GM12878 (cell line): ENCODE measurements at regions not wholly inside any gene's neighbourhood (a gene's known extent, or its start where the extent isn't known, plus 50 kb on each side); places are given as distances from the start of the nearest gene placed in this dataset.

ENCODE experiments used
- ATAC-seq: fragments of 200-7000 bp; cut with Tn5 transposase; 3 replicates; pipeline ENCODE4 v1.9.1; 2020; ENCODE audit warnings: mild to moderate bottlenecking, moderate library complexity
- BruUV-seq: library from RNA; stranded (reverse); fragments of 400-500 nt; replicated peaks from 2 replicates; lab custom pipeline; 2021; lab: Mats Ljungman, UMichigan
- CTCF ChIA-PET: fragments of 300-600 bp; sonication (Branson Sonifier 250); formaldehyde crosslinking; extraction: SDS; loops from one replicate; lab custom pipeline; 2021; ENCODE audit warnings: inconsistent platforms; lab: Yijun Ruan, JAX
- POLR2A ChIA-PET: fragments of 350-600 bp; formaldehyde crosslinking; extraction: SDS; loops from one replicate; lab custom pipeline; 2021; ENCODE audit warnings: inconsistent platforms; lab: Charles Lee
- RAD21 ChIA-PET: fragments of 300-600 bp; sonication (Branson Sonifier 250); formaldehyde crosslinking; loops from one replicate; lab custom pipeline; 2023; ENCODE audit warnings: antibody characterized with exemption; ENCODE audit not compliant: unreplicated experiment; lab: Charles Lee
- SMC1A ChIA-PET: fragments of 300-600 bp; sonication (Branson Sonifier 250); formaldehyde crosslinking; loops from one replicate; lab custom pipeline; 2023; ENCODE audit not compliant: unreplicated experiment, uncharacterized antibody; lab: Charles Lee
- DNase-seq: peaks from one replicate; pipeline ENCODE4 v3.0.0-alpha.2; 2011; ENCODE audit warnings: low read depth, low spot score
- FAIRE-seq: peaks from 3 replicates; lab custom pipeline; 2011; peaks lifted over from hg19 to GRCh38; lab: Jason Lieb, UNC
- H2AFZ ChIP-seq: 2 replicates; pipeline ENCODE4 v1.6.0; 2011; ENCODE audit warnings: low read depth, low read length, control low read depth; ENCODE audit not compliant: control insufficient read depth
- H3K27ac ChIP-seq: 2 replicates; pipeline ENCODE4 v1.5.1; 2011; ENCODE audit warnings: control low read depth; ENCODE audit not compliant: control insufficient read depth, insufficient read depth
- H3K27me3 ChIP-seq, 2 experiments: replicated peaks in 1 of 2; 2 replicates each; pipeline versions ENCODE4 v1.6.0 to v1.6.1; 2011; ENCODE audit warnings: low read length in 1 of 2; ENCODE audit not compliant: control insufficient read depth in 2 of 2, insufficient read depth in 2 of 2
- H3K36me3 ChIP-seq, 2 experiments: 2 replicates each; pipeline ENCODE4 v1.5.1; 2011; ENCODE audit warnings: low read length in 1 of 2; ENCODE audit not compliant: control insufficient read depth in 2 of 2, insufficient read depth in 2 of 2
- H3K4me1 ChIP-seq: 2 replicates; pipeline ENCODE4 v1.6.1; 2011; ENCODE audit warnings: mild to moderate bottlenecking, low read length, moderate library complexity, mixed read lengths; ENCODE audit not compliant: control insufficient read depth, insufficient read depth
- H3K4me2 ChIP-seq: 2 replicates; pipeline ENCODE4 v1.6.0; 2011; ENCODE audit warnings: control low read depth; ENCODE audit not compliant: control insufficient read depth, insufficient read depth
- H3K4me3 ChIP-seq: fragments of 200-600 bp; sonication (generic); 2 replicates; pipeline ENCODE4 v1.5.1; 2016
- H3K79me2 ChIP-seq: 2 replicates; pipeline ENCODE4 v1.6.0; 2011; ENCODE audit warnings: low read length; ENCODE audit not compliant: control insufficient read depth, insufficient read depth
- H3K9ac ChIP-seq: 2 replicates; pipeline ENCODE4 v1.8.0; 2011; ENCODE audit warnings: low read length, control low read depth, mixed read lengths; ENCODE audit not compliant: control insufficient read depth, insufficient read depth
- H3K9me3 ChIP-seq: replicated peaks from 3 replicates; pipeline ENCODE4 v1.5.1; 2011; ENCODE audit warnings: mild to moderate bottlenecking, low read length; ENCODE audit not compliant: control insufficient read depth, insufficient read depth
- H4K20me1 ChIP-seq: 2 replicates; pipeline ENCODE4 v1.6.0; 2011; ENCODE audit not compliant: control insufficient read depth, insufficient read depth
- DPF2 ChIP-seq: fragments of 450-650 bp; IDR thresholded peaks from 2 replicates; pipeline ENCODE4 v1.6.1; 2017; ENCODE audit warnings: mild to moderate bottlenecking
- EGR1 ChIP-seq, 2 experiments: IDR thresholded peaks; 1 replicate in 1 of 2; 2 replicates in 1 of 2; pipeline ENCODE4 v1.6.1; 2011 to 2012; ENCODE audit warnings: low read depth in 2 of 2, low read length in 2 of 2, borderline replicate concordance in 1 of 2, mild to moderate bottlenecking in 1 of 2, moderate library complexity in 1 of 2
- IKZF2 ChIP-seq, 2 experiments: fragments of 450-650 bp; IDR thresholded peaks; 2 replicates each; pipeline ENCODE4 v1.6.1; 2017; ENCODE audit warnings: mild to moderate bottlenecking in 2 of 2, moderate library complexity in 2 of 2
- IRF4 ChIP-seq: IDR thresholded peaks from 2 replicates; pipeline ENCODE4 v1.6.1; 2011; ENCODE audit warnings: low read depth, low read length
- JUND ChIP-seq: IDR thresholded peaks from 2 replicates; pipeline ENCODE4 v1.6.1; 2012; ENCODE audit warnings: low read depth, mild to moderate bottlenecking, low read length, improper control_type of control experiment, moderate library complexity
- NR2C2 ChIP-seq: IDR thresholded peaks from 2 replicates; pipeline ENCODE4 v1.6.1; 2011; ENCODE audit warnings: borderline replicate concordance, low read depth; ENCODE audit not compliant: control insufficient read depth, insufficient read length
- NRF1 ChIP-seq: conservative IDR thresholded peaks from 2 replicates; pipeline ENCODE4 v1.6.1; 2011; ENCODE audit warnings: mild to moderate bottlenecking, low read depth, low read length, improper control_type of control experiment
- POU2F2 ChIP-seq: IDR thresholded peaks from 3 replicates; pipeline ENCODE4 v1.6.1; 2011; ENCODE audit warnings: low read depth, mild to moderate bottlenecking, low read length, borderline replicate concordance
- YY1 ChIP-seq: IDR thresholded peaks from 2 replicates; pipeline ENCODE4 v1.6.1; 2011; ENCODE audit warnings: low read depth, mild to moderate bottlenecking, low read length
- WGBS: methylation state at CpG from one replicate; pipeline ENCODE4 v1.1.6; 2016; ENCODE audit warnings: low lambda C conversion rate; ENCODE audit not compliant: insufficient replicate concordance, insufficient coverage; ENCODE audit errors: missing lambda C conversion rate; 5-methylcytosine and 5-hydroxymethylcytosine counted together
- in situ Hi-C: fragments of 300-500 bp; cut with MboI; formaldehyde crosslinking; loops from 9 replicates; pipeline ENCODE4 v1.14.3; 2018; ENCODE audit warnings: mixed read lengths
- intact Hi-C: fragments of 100-400 bp; cut with micrococcal nuclease; formaldehyde crosslinking; loops from one replicate; pipeline ENCODE4 v1.14.2; 2022; ENCODE audit not compliant: unreplicated experiment

GRCh38 chr5:143471666-143472464 lies 68.4 kb upstream of the NR3C1 start:
- no peaks in the 10 kb centered on the region for H3K27me3 ChIP-seq
- no peak overlapping the region for H3K4me2 ChIP-seq
- WGBS: 78% methylated on average over 7 of the region's 7 CpGs
- H3K36me3 ChIP-seq: no peaks in the 10 kb centered on the region
- no peak overlapping the region for H3K4me3 ChIP-seq
- no peak overlapping the region for H3K27ac ChIP-seq
- no peak for DNase-seq
- intact Hi-C loops: no loop called here
- H4K20me1 ChIP-seq: no peaks in the 10 kb centered on the region
- H3K79me2 ChIP-seq: no peaks in the 10 kb centered on the region
- RAD21 ChIA-PET: no interaction called here
- SMC1A ChIA-PET: interaction anchor here (1.2 kb wide), 1 partner anchor 70 kb away, joined by 6 read pairs; no protein-coding TSS in a partner anchor
- no peaks in the 10 kb centered on the region for H3K9me3 ChIP-seq
- TF ChIP-seq NR2C2: no peak
- no peaks in the 10 kb centered on the region for H3K4me1 ChIP-seq
- in situ Hi-C loops: no loop called here
- BruUV-seq: no TSS peak
- FAIRE-seq: no peak
- no peak for ATAC-seq
- POLR2A ChIA-PET: no interaction called here
- CTCF ChIA-PET: no interaction called here
- H2AFZ ChIP-seq: no peak overlapping the region
- H3K9ac ChIP-seq: no peak overlapping the region

- DNase-seq (no peak), FAIRE-seq (no peak), ATAC-seq (no peak)
- ChIA-PET CTCF (no interaction called here), POLR2A (no interaction called here)
- WGBS: 88% methylated on average over 1 of the region's 1 CpG
- no peaks in the 10 kb centered on the region for H3K9me3 ChIP-seq
- in situ Hi-C loops: no loop called here
- intact Hi-C loops: no loop called here
- no peak overlapping the region for H3K27ac ChIP-seq
- no peak for TF ChIP-seq POU2F2
- no peak for TF ChIP-seq YY1
- no peak for TF ChIP-seq IKZF2 (IDR thresholded peaks at IDR 0.05)
- no peak for TF ChIP-seq DPF2
- TF ChIP-seq NRF1: no peak
- TF ChIP-seq JUND: no peak
- TF ChIP-seq IRF4: no peak
- TF ChIP-seq EGR1 (IDR thresholded peaks at IDR 0.05; ENCODE audit: borderline replicate concordance in 1 of 2, low read depth in 2 of 2, low read length in 2 of 2): no peak
- TF ChIP-seq, all 136 proteins: peak for 0
- Histone ChIP-seq H2AFZ (no peak overlapping the region), H4K20me1 (no peaks in the 10 kb centered on the region), H3K79me2 (no peaks in the 10 kb centered on the region), H3K4me2 (no peak overlapping the region), H3K4me1 (no peaks in the 10 kb centered on the region), H3K4me3 (no peak overlapping the region), H3K36me3 (no peaks in the 10 kb centered on the region), H3K27me3 (no peaks in the 10 kb centered on the region), H3K9ac (no peak overlapping the region)
- RAD21 ChIA-PET: no interaction called here
- SMC1A ChIA-PET: no interaction called here
- no TSS peak for BruUV-seq
Observed at GRCh38 chr5:143471041-143471509, 67.6 kb upstream of the NR3C1 start.
